GM21717 (cell line): ENCODE measurements at regions not wholly inside any gene's neighbourhood (a gene's known extent, or its start where the extent isn't known, plus 50 kb on each side); places are given as distances from the start of the nearest gene placed in this dataset.

Experiments used
- ATAC-seq: cut with Tn5 transposase; IDR thresholded peaks from one replicate; pipeline ENCODE4 v1.9.1; 2021; ENCODE audit warnings: mild to moderate bottlenecking, moderate library complexity; ENCODE audit not compliant: unreplicated experiment

DNA sequence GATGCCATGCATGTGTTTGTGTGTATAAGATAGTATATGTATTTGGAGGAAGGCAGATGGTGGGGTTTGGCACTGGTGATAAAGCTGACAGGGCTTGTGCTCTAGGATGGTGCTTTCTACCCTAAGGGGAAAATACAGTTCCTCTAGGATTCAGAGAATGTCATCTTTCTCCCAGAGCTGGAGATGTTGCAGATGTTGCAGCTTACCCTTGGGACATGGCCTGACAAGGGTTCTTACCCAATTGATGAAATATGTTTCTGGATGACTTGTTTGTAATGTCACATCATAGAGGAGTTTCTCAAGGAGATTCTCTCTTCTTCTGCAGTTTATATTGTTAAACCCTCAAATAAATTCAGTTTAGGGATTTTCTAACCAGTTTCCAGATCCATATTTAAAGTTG is 52.5 kb upstream of the PITX2 start:
- ATAC-seq: no peak

- ATAC-seq: no peak
Measured at GRCh38 chr4:110676241-110676640, 53.4 kb upstream of the PITX2 start.

- ATAC-seq: no peak
Measured at GRCh38 chr4:110678517-110679227, 55.8 kb upstream of the PITX2 start.

DNA sequence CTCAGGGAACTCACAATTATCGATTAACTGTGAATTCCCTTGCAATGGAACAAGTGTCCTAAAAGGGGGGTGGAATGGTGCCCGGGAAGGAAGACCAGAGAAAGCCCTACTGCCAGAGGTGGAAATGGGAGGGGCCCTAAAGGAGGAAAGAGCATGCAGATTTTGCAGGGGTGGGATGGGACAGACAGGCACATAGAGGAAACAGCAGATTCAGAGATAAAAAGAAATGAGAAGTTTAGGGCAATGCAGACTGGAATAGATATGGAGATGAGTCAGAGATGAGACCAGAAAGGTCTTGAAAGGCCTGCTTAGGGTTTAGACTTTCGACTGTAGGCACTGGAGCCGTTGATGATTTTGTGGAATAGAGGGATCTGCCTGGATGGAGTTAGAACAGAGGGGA is 57.4 kb upstream of the PITX2 start:
- ATAC-seq: no peak

- no peak for ATAC-seq
Measured at GRCh38 chr4:110681381-110681780, 58.5 kb upstream of the PITX2 start.

DNA sequence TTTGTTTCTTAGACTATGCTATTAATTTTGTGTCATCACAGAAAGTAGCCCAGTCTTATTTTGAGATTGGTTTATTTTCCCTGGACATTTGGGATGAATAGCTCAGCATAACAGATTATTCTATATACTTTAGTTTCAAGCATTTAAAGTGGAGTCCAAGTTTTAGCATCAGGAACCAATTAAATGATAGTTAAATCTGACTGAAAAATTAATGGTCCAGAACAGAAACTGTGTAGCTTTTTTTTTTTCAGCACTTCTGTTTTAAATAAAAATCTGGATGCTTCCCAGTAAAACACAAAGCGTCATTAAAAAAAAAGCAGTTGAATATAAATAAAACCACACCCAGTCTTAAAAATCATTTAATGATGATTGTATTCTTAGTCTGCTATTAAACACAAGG is 59.4 kb upstream of the PITX2 start:
- ATAC-seq: no peak

DNA sequence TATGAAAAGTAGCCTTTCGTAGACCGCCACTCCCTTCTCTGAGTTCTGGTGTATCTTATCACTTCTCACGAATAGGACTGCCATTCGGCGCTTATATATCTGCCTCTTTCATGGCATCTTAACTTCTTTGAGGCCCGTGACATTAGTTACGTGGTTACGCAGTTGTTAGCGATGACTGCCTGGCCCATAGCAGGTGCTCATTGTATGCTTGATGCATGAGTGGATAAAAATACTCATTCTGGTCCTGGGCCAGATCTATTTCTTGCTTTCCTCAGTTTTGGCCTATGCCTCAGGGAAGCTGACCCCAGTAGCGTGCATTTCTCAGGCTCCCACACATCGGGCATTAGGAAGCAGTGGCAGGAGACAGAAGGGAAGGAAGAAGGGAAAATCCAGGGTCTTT is 60.7 kb upstream of the PITX2 start:
- ATAC-seq: no peak

DNA sequence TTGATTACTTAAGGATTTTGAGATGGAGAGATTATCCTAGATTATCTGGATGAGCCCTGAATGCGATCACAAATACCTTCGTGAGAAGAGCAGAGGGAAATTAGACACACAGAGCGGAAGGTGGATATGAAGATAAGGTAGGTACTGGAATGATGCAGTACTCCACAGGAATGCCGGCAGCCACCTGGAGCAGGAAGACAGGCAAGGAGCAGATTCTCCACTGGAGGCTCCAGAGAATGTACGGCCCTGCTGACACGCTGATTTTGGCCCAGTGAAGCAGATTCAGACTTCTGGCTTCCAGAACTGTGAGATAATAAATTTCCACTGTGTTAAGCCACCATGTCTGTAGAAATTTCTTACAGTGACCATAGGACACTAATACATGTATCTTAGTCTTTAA is 79.4 kb upstream of the PITX2 start:
- no peak for ATAC-seq

DNA sequence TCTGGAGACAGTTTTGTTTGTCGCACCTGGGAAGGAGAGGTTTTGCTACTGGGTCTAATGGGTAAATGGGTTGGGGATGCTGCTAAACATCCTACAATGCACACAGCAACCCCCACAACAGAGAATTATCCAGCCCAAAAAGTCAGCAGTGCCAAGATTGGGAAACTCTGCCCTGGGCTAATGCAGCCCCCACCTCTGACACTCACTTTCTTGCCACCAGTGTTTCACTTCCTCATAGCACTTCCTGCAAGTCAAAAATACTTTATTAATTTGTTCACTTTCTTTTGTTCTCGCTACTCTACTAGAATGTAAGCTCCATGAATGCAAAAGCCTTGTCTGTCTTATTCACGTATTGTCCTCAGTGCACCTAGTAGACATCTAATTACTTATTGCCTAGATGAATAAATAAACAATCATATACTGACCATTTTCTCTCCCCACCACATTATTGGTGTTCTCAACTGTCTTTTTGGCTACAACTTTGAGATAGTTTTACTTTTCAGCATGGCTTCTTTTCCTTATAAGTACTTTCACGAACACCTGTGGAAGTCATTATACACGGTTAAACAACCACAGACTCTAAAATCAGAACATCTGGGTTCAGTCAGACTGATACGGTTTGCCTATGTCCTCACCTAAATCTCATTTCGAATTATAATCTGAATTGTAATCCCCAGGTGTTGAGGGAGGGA is 82.0 kb upstream of the PITX2 start:
- ATAC-seq: no peak

DNA sequence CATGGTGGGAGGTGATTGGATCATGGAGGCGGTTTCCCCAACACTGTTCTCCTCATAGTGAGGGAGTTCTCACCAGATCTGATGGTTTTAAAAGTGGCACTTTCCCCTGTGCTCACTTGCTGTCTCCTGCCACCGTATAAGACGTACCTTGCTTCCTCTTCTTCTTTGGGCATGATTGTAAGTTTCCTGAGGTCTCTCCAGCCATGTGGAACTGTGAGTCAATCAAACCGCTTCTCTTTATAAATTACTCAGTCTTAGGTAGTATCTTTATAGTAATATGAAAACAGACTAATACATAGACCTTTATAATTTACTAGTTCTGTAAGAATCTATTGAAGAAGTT is 82.5 kb upstream of the PITX2 start:
- ATAC-seq: no peak

DNA sequence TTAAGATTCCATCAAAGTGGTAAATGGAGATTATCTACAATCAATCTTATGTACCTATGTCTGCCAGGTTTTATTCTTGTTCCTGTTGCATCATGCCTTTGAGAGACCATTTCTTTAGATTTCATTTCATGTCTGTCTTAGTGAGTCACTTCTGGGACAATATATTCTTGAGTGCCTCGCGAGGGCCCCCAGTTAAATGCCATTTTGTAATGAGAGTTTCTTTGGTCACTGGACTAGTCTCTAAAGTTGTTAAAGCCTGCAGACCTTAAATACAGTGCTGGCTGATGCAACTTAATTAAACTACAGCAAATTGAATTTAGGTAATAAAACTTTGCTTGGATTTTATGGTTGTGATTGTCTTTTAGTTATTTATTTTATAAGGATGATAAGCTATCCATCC is 87.2 kb upstream of the PITX2 start:
- ATAC-seq: no peak

GRCh38 chr4:110712486-110712885 is 89.6 kb upstream of the PITX2 start:
- no peak for ATAC-seq

DNA sequence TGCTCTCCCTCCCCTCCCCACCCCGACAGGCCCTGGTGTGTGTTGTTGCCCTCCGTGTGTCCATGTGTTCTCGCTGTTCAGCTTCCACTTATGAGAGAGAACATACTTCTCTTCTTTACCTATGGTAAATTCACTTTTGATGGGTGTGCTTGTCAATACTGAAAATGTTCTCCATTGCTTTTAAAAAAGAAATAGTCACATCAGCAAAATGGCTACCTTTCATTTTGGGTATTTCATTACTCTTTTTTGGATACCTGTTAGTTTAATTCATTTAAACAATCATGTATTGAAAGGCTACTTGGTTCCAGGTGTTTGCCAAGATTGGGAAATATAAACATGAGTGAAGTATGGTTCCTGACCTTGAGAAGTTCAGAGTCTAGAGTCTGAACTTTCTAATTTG is 107.4 kb upstream of the PITX2 start:
- ATAC-seq: no peak

DNA sequence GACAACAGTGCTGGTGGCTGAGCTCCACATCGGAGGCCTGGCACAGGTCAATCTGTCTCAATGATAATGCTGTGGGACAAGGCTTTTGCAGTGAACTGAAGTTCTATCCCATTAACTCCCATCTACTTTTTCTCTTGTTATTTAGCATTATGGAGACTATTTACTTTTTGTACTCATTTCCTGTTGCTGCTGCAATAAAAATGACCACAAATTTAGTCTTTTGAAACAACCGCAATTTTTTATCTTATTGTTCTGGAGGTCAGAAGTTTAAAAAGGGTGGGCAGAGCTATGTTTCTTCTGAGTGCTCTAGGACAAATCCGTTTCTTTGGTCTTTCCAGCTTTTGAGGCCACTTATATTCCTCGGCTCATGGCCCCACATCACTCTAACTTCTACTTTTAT is 111.0 kb upstream of the PITX2 start:
- no peak for ATAC-seq

DNA sequence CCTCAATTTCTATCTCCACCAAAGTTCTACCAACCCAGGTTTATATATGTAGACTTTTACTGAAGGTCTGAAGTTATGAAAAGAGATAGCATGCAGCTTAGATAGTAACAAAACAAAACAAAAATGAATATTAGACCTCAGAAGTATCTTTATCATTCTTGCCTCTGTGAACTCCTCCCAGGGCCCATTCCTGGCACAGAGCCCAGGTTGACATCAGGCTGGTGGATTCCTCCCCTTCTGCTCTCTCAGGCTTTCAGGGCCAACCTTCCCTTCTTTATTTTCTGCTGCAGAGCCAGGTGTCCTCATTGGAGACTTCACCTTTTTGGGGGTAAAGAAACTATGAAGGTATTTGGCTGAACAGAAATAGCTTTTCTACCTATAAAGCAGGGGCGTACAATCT is 112.8 kb upstream of the PITX2 start:
- no peak for ATAC-seq

- ATAC-seq: no peak
Measured at GRCh38 chr4:110737931-110738330, 115.1 kb upstream of the PITX2 start.

DNA sequence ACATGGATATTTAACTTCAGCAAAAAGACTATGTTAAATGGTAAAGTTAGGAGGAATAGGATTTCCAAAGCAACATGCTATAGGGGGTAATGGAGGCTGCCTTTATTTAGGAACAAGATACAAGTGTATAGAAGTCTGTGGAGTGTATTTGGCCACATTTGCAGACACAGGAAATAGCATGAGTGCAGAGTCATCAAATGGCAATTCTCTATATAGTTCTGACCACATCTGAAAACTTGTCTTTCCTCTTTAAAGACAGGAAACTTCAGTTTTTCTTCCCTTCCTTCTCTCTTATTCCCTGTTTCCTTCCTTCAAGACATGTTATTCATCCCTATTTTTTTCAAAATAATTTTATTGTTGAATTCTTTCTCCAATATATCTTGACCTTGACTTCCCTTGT is 119.3 kb upstream of the PITX2 start:
- no peak for ATAC-seq

DNA sequence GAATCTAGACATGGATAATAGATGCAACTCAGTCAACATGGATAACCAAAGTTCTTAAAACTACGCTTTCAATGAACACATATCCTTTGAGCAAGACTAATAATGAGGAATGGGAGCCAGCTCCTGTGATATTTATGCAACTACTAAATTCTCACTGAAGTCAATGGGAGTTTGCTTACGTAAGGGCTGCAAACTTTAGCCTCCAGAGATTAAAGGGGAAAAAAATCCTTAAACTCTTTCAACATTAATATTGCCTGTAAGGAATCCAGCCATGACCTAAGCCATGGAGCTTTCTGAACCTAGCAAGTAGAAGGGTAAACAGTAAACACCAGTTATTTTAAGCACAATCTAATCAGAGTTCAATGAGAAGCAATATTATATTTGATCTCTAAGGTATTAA is 125.2 kb upstream of the PITX2 start:
- ATAC-seq: no peak

GRCh38 chr4:110751183-110751582 is 128.3 kb upstream of the PITX2 start:
- ATAC-seq: no peak

GRCh38 chr4:110751986-110752385 is 129.1 kb upstream of the PITX2 start:
- ATAC-seq: no peak

GRCh38 chr4:110753466-110753865 is 130.6 kb upstream of the PITX2 start:
- no peak for ATAC-seq

DNA sequence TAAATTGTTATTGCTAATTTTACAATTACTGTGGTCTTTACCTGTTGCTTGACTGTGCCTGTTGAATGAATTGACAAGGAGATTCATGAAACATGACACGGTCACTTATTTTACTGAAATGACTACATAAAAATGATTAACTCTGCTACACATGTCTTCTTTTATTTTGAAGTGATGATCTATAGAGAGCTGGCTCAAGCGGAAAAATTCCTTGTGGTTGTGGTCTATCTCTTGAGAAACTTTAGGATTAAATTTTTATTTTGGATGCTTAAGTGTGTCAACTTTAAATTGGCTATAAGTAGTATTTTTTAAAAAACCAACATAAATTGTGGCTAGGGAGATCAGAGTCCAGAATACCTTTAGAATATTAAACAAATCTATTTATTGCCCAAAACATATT is 131.8 kb upstream of the PITX2 start:
- ATAC-seq: no peak

DNA sequence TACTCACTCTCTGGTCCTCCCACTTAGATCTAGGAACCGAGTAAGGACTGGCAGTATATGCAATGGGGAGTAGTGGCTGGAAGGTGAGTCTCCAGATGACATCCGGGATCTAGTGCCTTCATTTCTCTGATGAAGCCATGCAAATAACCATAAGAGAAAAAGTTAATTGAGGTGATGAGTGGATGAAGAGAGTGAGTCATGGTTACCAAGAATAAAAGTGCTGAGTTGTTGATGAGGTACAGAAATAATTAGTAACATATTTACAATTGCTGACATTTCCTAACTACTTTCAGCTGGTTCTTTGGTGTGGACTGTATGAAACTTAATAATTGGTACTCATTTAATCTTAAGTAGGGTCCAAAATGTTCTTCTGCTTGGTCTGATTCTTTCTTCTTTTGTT is 146.7 kb upstream of the PITX2 start:
- no peak for ATAC-seq
